ENCODE measurements at regions not wholly inside any gene's neighbourhood (a gene's known extent, or its start where the extent isn't known, plus 50 kb on each side); places are given as distances from the start of the nearest gene placed in this dataset.

DNA sequence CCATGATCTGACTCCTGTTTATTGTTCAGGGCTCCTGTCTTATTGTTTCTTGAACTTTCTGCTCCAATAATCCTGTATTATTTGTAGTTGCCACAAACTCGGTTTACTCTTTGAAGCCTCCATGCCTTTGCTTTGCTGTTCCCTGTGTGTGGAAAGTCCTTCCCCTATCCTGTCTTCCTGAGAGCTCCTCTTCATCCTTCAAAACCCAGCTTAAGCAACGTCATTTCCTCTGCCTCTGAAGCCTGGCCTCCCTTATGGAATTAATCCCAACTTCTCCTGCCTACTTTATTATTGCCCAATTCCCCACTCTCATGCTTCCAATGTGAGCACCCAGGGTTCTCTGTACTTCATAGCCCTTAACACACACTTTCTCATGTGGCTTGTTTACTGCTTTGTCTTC is 766.2 kb downstream of the MED13L start:
- Histone ChIP-seq H3K4me2 (ENCODE audit: insufficient read depth in 1 of 2, low read depth in 2 of 2, low read length in 2 of 2) (peak overlapping the region in 1 of 2 experiments; percentile 33; a peak in 2 of 4 replicates), H2BK12ac (ENCODE audit: low read depth, low read length) (peak overlapping the region; percentile 78), H3K9ac (replicated peaks in 1 of 4; ENCODE audit: extremely low read depth in 1 of 4, low read depth in 3 of 4, low read length in 3 of 4) (no peak overlapping the region), H2BK5ac (ENCODE audit: low read depth, low read length) (no peak overlapping the region), H3K4me3 (ENCODE audit: extremely low read depth in 1 of 4, insufficient read depth in 2 of 4, low read depth in 3 of 4, low read length in 4 of 4) (no peak overlapping the region), H4K91ac (replicated peaks; ENCODE audit: insufficient read length, low read length) (peak overlapping the region; percentile 72), H2BK120ac (replicated peaks; ENCODE audit: low read depth, low read length) (no peak overlapping the region), H2AFZ (ENCODE audit: low read length) (no peak overlapping the region), H3K18ac (ENCODE audit: extremely low read depth, low read length) (0 out of 2 replicates have a peak overlapping the region, but pooled peaks have one; percentile 12), H4K20me1 (replicated peaks in 1 of 2; ENCODE audit: control insufficient read depth in 1 of 2, insufficient read depth in 2 of 2, low read length in 2 of 2) (no peaks in the 10 kb centered on the region), H2AK5ac (ENCODE audit: low read depth, low read length) (no peak overlapping the region; the same call in 1 of the 2 replicates), H3K27ac (ENCODE audit: low read depth, low read length) (no peak overlapping the region), H3K23ac (ENCODE audit: insufficient read length) (no peak overlapping the region), H2BK20ac (ENCODE audit: low read length) (no peak overlapping the region), H3K79me1 (ENCODE audit: low read depth, low read length) (no peaks in the 10 kb centered on the region), H3K14ac (ENCODE audit: insufficient read length) (no peak overlapping the region), H2BK15ac (ENCODE audit: low read length) (peak overlapping the region; percentile 31; the same call in 1 of the 2 replicates), H3K79me2 (ENCODE audit: control insufficient read depth in 1 of 2, insufficient read depth in 2 of 2, low read length in 2 of 2) (no peaks in the 10 kb centered on the region), H3K9me3 (ENCODE audit: insufficient read depth in 2 of 2, low read depth in 1 of 2, low read length in 1 of 2) (peaks cover 5 to 7% of the 10 kb centered on the region in 2 experiments), H3K56ac (replicated peaks; ENCODE audit: insufficient read length, low read depth, low read length) (no peak overlapping the region), H3K4me1 (replicated peaks in 1 of 4; ENCODE audit: control insufficient read depth in 3 of 4, insufficient read depth in 4 of 4, low read length in 3 of 4) (peaks cover 10 to 26% (median 21%) of the 10 kb centered on the region in 4 experiments; a peak in 6 of 7 replicates), H3K36me3 (ENCODE audit: control insufficient read depth in 2 of 4, insufficient read depth in 4 of 4, low read length in 3 of 4) (no peaks in the 10 kb centered on the region; a peak in 1 of 8 replicates), H3K27me3 (replicated peaks in 1 of 4; ENCODE audit: control insufficient read depth in 3 of 4, extremely low read depth in 1 of 4, insufficient read depth in 3 of 4, low read length in 3 of 4) (peaks cover 0 to 23% (median 18%) of the 10 kb centered on the region in 4 experiments; a peak in 6 of 7 replicates), H4K8ac (ENCODE audit: extremely low read depth, insufficient read depth, low read length) (no peak overlapping the region), H3K4ac (replicated peaks; ENCODE audit: insufficient read length, low read depth, low read length) (peak overlapping the region; percentile 34), H3K23me2 (ENCODE audit: low read depth, low read length) (no peaks in the 10 kb centered on the region; the same call in 1 of the 2 replicates), H4K5ac (ENCODE audit: insufficient read length, low read depth, low read length) (no peak overlapping the region)
- FAIRE-seq, result no peak
- ChIA-PET POLR2A (ENCODE audit: partially characterized antibody) (no interaction called here), CTCF (ENCODE audit: partially characterized antibody) (no interaction called here)
- DNase-seq (ENCODE audit: low read depth in 1 of 2, low spot score in 2 of 2), result no peak
- WGBS, 2 experiments (ENCODE audit: extremely low coverage in 1 of 2, insufficient coverage in 1 of 2, insufficient read length in 1 of 2, insufficient replicate concordance in 2 of 2, low coverage in 1 of 2, low lambda C conversion rate in 2 of 2, missing lambda C conversion rate in 1 of 2), result 89% methylated on average over 2 of the region's 2 CpGs; no CpG with 5 or more reads in 1 of the 2 experiments
- TF ChIP-seq FOSL1 (IDR thresholded peaks at IDR 0.05; ENCODE audit: insufficient read depth, low read depth, low read length), result no peak
- no peak for TF ChIP-seq SAP30 (IDR thresholded peaks at IDR 0.05; ENCODE audit: insufficient read depth, insufficient replicate concordance, low read length)
- TF ChIP-seq, protein P1, sequence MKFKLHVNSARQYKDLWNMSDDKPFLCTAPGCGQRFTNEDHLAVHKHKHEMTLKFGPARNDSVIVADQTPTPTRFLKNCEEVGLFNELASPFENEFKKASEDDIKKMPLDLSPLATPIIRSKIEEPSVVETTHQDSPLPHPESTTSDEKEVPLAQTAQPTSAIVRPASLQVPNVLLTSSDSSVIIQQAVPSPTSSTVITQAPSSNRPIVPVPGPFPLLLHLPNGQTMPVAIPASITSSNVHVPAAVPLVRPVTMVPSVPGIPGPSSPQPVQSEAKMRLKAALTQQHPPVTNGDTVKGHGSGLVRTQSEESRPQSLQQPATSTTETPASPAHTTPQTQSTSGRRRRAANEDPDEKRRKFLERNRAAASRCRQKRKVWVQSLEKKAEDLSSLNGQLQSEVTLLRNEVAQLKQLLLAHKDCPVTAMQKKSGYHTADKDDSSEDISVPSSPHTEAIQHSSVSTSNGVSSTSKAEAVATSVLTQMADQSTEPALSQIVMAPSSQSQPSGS (IDR thresholded peaks at IDR 0.05; ENCODE audit: low read length), result no peak
- TF ChIP-seq TEAD4 (IDR thresholded peaks at IDR 0.05; ENCODE audit: low read depth, low read length), result no peak
- TF ChIP-seq GTF2F1 (IDR thresholded peaks at IDR 0.05; ENCODE audit: borderline replicate concordance, low read depth, low read length), result no peak
- no peak for TF ChIP-seq SIX5 (IDR thresholded peaks at IDR 0.05; ENCODE audit: low read depth, low read length)
- TF ChIP-seq TAF1 (IDR thresholded peaks at IDR 0.05; ENCODE audit: low read depth, low read length), result no peak
- TF ChIP-seq ZNF274 (IDR thresholded peaks at IDR 0.05; ENCODE audit: borderline replicate concordance, extremely low read depth, low read length), result no peak
- no peak for TF ChIP-seq ASH2L (IDR thresholded peaks at IDR 0.05; ENCODE audit: low read length)
- no peak for TF ChIP-seq PHF8 (conservative IDR thresholded peaks at IDR 0.05; ENCODE audit: low read depth, low read length)
- no peak for TF ChIP-seq SP4 (IDR thresholded peaks at IDR 0.05; ENCODE audit: low read length)
- TF ChIP-seq BRCA1 (IDR thresholded peaks at IDR 0.05; ENCODE audit: low read depth, low read length), result no peak

All from H1 (cell line).